Common myeloid progenitor, CD34-positive (primary cell): ENCODE measurements at regions not wholly inside any gene's neighbourhood (a gene's known extent, or its start where the extent isn't known, plus 50 kb on each side); places are given as distances from the start of the nearest gene placed in this dataset.

Experiments
- CTCF ChIA-PET: fragments of 350-600 bp; sonication (Branson Sonifier 250); formaldehyde crosslinking; loops from one replicate; lab custom pipeline; 2021; ENCODE audit warnings: antibody characterized with exemption; lab: Charles Lee
- POLR2A ChIA-PET: fragments of 350-600 bp; sonication (Branson Sonifier 250); formaldehyde crosslinking; loops from one replicate; lab custom pipeline; 2021; ENCODE audit warnings: antibody characterized with exemption; lab: Charles Lee
- DNase-seq, 3 donors: peaks; one replicate each; pipeline versions ENCODE4 v3.0.0 to v3.0.0-alpha.2; 2013
- H3K27ac ChIP-seq, 2 experiments: 1 replicate in 1 of 2; 2 replicates in 1 of 2; pipeline ENCODE4 v1.7.0; 2013; ENCODE audit warnings: inconsistent platforms in 2 of 2, low read length in 2 of 2, mild to moderate bottlenecking in 2 of 2, low read depth in 1 of 2, moderate library complexity in 1 of 2; ENCODE audit not compliant: severe bottlenecking in 2 of 2, insufficient read depth in 1 of 2, poor library complexity in 1 of 2
- H3K27me3 ChIP-seq, 5 experiments: replicated peaks in 2 of 5; 1 replicate in 3 of 5; 2 replicates in 2 of 5; pipeline versions ENCODE4 v1.6.1 to v1.7.0; 2013; ENCODE audit warnings: low read length in 4 of 5, mild to moderate bottlenecking in 2 of 5, moderate library complexity in 2 of 5, inconsistent platforms in 1 of 5; ENCODE audit not compliant: insufficient read depth in 5 of 5, control insufficient read depth in 4 of 5
- H3K36me3 ChIP-seq, 4 experiments: 1 replicate in 2 of 4; 2 replicates in 2 of 4; pipeline versions ENCODE4 v1.6.1 to v1.7.0; 2013; ENCODE audit warnings: low read length in 3 of 4, control low read depth in 1 of 4, mild to moderate bottlenecking in 1 of 4; ENCODE audit not compliant: control insufficient read depth in 4 of 4, insufficient read depth in 4 of 4
- H3K4me1 ChIP-seq, 4 experiments: 1 replicate in 3 of 4; 2 replicates in 1 of 4; pipeline versions ENCODE4 v1.6.1 to v1.7.1; 2013; ENCODE audit warnings: low read length in 3 of 4, mild to moderate bottlenecking in 3 of 4, control low read depth in 1 of 4, inconsistent platforms in 1 of 4, moderate library complexity in 1 of 4; ENCODE audit not compliant: control insufficient read depth in 4 of 4, insufficient read depth in 4 of 4; ENCODE audit errors: control extremely low read depth in 1 of 4
- H3K4me3 ChIP-seq, 7 experiments: 1 replicate in 4 of 7; 2 replicates in 3 of 7; pipeline versions ENCODE4 v1.5.1 to v1.7.0; 2013; ENCODE audit warnings: mild to moderate bottlenecking in 7 of 7, low read length in 6 of 7, moderate library complexity in 6 of 7, inconsistent platforms in 2 of 7, low read depth in 2 of 7, control low read depth in 1 of 7; ENCODE audit not compliant: insufficient read depth in 4 of 7, control insufficient read depth in 1 of 7; ENCODE audit errors: extremely low read depth in 1 of 7
- H3K9me3 ChIP-seq, 5 experiments: 1 replicate in 4 of 5; 2 replicates in 1 of 5; pipeline versions ENCODE4 v1.6.1 to v1.7.1; 2013; ENCODE audit warnings: low read length in 4 of 5, mild to moderate bottlenecking in 2 of 5, inconsistent platforms in 1 of 5, low read depth in 1 of 5, moderate library complexity in 1 of 5; ENCODE audit not compliant: control insufficient read depth in 4 of 5, insufficient read depth in 2 of 5; ENCODE audit errors: control extremely low read depth in 1 of 5
- WGBS: methylation state at CpG from one replicate; pipeline ENCODE4 v1.1.5; 2013; ENCODE audit not compliant: insufficient coverage; 5-methylcytosine and 5-hydroxymethylcytosine counted together

DNA sequence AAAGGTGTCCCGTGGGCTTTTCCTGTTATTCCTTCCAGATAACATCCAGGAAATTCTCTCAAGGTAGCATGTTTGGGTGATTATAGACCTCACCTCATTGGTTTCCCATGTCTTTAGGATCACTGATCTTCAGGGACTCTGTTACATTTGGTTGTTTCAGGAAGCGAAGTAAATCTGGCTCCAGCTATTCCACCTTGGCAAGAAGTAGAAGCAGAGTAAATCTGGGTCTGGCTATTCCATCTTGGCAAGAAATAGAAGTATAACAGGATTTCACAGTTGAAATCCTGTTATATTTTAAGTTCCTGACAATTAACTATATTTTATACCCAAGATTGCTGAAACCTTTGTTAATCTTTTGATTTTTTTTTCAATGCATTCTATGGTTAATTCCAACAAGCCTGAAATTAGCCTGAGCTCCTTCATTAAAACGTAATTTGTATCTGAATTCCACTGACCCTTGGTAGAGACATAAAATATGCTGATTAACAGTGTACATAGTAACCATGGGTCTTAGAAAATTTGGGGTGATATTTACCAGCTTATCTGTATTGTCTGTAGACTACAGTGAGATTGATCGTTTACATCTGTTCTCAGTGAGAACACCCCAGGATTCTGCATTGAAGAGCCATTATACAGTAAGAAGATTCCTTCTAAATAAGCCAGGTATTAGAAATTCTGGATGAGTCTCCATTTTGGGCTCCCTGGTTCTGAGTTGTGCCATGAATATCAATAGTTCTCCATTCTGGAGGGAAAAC is 267.6 kb upstream of the SLITRK6 start:
- H3K36me3 ChIP-seq, result no peaks in the 10 kb centered on the region
- no peak for DNase-seq
- ChIA-PET POLR2A (no interaction called here), CTCF (no interaction called here)
- no peaks in the 10 kb centered on the region for H3K27me3 ChIP-seq
- H3K27ac ChIP-seq, result no peak overlapping the region
- H3K4me1 ChIP-seq, result no peaks in the 10 kb centered on the region
- 60% methylated on average over 1 of the region's 4 CpGs for WGBS
- no peak overlapping the region for H3K4me3 ChIP-seq
- H3K9me3 ChIP-seq, result no peaks in the 10 kb centered on the region

- Histone ChIP-seq H3K4me1 (no peaks in the 10 kb centered on the region), H3K36me3 (no peaks in the 10 kb centered on the region), H3K9me3 (peaks cover 0 to 2% (median 0%) of the 10 kb centered on the region in 5 experiments), H3K27me3 (no peaks in the 10 kb centered on the region), H3K27ac (no peak overlapping the region), H3K4me3 (no peak overlapping the region)
- WGBS, result no CpG with 5 or more reads among the region's 3 CpGs
- ChIA-PET POLR2A (no interaction called here), CTCF (no interaction called here)
- no peak for DNase-seq
Measured at GRCh38 chr13:86052141-86052540, 252.9 kb upstream of the SLITRK6 start.

DNA sequence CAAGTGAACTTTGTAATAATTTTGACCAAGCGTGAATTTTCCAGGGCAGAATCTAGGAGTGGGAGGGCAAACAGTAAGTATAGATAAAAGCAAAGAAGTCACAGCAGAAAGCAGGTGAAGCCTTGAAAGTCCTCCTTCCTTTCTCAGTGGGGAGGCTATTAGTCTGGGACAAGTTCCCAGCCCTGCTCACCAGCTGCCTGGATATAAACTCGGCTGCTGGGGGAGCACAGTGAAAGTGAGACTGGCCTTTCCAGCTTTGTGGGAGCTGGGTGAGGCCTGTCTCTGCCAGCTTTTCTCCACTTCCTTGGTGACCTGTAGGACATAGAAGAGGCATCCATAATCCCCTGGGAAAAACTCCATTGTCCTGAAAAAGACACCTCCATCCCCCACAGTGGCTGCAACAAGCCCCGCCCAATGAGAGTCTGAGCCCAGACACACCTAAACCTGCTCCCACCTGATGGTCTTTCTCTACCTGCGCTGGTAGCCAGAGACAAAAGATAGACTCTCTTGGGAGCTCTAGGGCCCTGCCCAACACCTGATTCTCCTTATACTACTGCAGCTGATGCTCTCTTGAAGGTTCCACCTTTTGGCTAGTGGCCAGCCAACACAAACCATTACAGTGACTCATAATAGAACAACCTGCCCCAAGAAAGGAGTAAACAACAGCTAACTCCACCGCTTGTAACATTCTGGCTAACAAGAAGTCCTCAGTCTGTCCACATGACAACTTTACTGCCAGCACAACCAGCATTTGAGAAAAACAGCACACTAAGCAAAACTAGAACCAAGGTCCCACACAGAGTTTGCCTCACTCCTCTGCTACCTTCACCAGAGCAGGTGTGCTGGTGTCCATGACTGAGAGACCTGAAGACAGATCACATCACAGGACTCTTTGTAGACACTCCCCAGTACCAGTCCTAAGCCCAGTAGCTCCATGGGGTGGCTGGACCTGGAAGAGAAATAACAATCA is 252.2 kb upstream of the SLITRK6 start:
- Histone ChIP-seq H3K36me3 (no peaks in the 10 kb centered on the region), H3K9me3 (peaks cover 0 to 2% (median 0%) of the 10 kb centered on the region in 5 experiments), H3K27me3 (no peaks in the 10 kb centered on the region), H3K4me3 (no peak overlapping the region), H3K27ac (no peak overlapping the region), H3K4me1 (no peaks in the 10 kb centered on the region)
- ChIA-PET CTCF (no interaction called here), POLR2A (no interaction called here)
- 88% methylated on average over 5 of the region's 5 CpGs for WGBS
- no peak for DNase-seq

DNA sequence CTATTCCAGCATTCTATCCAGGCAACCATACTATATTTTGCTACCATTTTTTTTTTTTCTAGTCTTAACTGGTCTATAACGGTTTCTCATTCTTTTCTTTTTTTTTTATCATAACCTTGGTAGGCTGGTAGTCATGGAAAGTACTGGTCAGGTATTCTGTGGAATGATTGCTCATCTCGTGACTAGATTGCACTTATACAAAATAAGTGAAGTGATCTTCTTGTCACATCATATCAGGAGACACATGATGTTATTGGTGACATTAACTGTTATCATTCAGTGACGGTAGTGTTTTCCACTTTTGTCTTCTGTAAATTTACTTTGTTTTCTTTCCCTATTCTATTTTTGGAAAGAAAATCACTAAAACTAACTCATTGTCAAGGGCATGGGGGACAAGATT is 239.3 kb upstream of the SLITRK6 start:
- WGBS, result no CpG with 5 or more reads among the region's 3 CpGs
- CTCF ChIA-PET, result no interaction called here
- Histone ChIP-seq H3K9me3 (no peaks in the 10 kb centered on the region), H3K27ac (no peak overlapping the region), H3K27me3 (no peaks in the 10 kb centered on the region), H3K4me3 (no peak overlapping the region), H3K36me3 (no peaks in the 10 kb centered on the region), H3K4me1 (no peaks in the 10 kb centered on the region)
- DNase-seq, result no peak
- POLR2A ChIA-PET, result no interaction called here

DNA sequence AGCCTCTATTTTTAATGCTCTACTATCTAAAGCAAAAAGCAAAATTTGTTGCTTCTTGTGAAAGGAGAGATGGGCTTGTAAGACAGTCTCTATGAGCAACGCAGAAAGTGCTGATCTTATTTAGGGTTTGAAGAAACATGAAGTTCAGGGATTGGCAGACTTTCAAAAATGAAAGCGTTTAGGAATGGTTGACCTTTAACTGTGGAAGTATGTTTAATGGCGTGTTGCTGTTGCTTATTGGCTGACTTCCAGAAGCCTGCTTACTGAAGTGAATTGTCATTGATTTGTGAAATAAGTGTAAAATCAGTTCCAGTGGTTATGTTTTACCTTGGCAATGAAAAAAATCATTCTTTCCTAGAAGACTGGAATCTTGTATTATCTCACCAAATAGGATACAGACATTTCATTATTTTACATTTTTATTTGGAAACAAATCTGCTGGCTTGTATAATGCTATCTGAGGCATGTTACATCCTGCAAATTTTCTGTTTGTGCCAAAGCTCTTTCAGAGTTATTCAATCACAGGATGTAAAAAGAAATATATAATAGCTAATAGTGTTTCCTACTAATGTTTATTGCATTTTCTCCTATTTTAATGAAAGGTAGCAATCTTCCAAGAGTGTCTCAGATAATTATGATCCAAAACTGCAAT is 221.3 kb upstream of the SLITRK6 start:
- CTCF ChIA-PET, result no interaction called here
- no peak for DNase-seq
- Histone ChIP-seq H3K27ac (no peak overlapping the region), H3K4me1 (no peaks in the 10 kb centered on the region), H3K27me3 (no peaks in the 10 kb centered on the region), H3K36me3 (no peaks in the 10 kb centered on the region), H3K4me3 (no peak overlapping the region), H3K9me3 (no peaks in the 10 kb centered on the region)
- POLR2A ChIA-PET, result no interaction called here
- 100% methylated on average over 2 of the region's 3 CpGs for WGBS

- no CpG with 5 or more reads among the region's 2 CpGs for WGBS
- H3K27me3 ChIP-seq, result no peaks in the 10 kb centered on the region
- H3K36me3 ChIP-seq, result no peaks in the 10 kb centered on the region
- H3K9me3 ChIP-seq, result no peaks in the 10 kb centered on the region
- no peaks in the 10 kb centered on the region for H3K4me1 ChIP-seq
- CTCF ChIA-PET, result no interaction called here
- no peak overlapping the region for H3K27ac ChIP-seq
- POLR2A ChIA-PET, result no interaction called here
- DNase-seq, result no peak
- H3K4me3 ChIP-seq, result no peak overlapping the region
Measured at GRCh38 chr13:86006317-86006716, 207.1 kb upstream of the SLITRK6 start.
